ENCODE measurements at regions not wholly inside any gene's neighbourhood (a gene's known extent, or its start where the extent isn't known, plus 50 kb on each side); places are given as distances from the start of the nearest gene placed in this dataset.

- Histone ChIP-seq H3K9me3 (no peaks in the 10 kb centered on the region), H3K4me1 (no peaks in the 10 kb centered on the region), H3K27me3 (replicated peaks in 1 of 7) (no peaks in the 10 kb centered on the region), H3K36me3 (no peaks in the 10 kb centered on the region), H3K27ac (no peak overlapping the region), H3K4me3 (no peak overlapping the region)
- intact Hi-C loops (cut with DNase I; ENCODE audit: low total_unique reads), result no loop called here
- no peak for DNase-seq
- no peak for TF ChIP-seq POLR2A (IDR thresholded peaks at IDR 0.05)
- TF ChIP-seq CTCF (IDR thresholded peaks at IDR 0.05 in 8 of 11, conservative IDR thresholded peaks at IDR 0.05 in 3 of 11), result no peak
- no peak for TF ChIP-seq POLR2AphosphoS5 (IDR thresholded peaks at IDR 0.05)
- WGBS, 5 donors, result 19 to 31% (median 23%) methylated on average over 1 of the region's 1 CpG
Measured at GRCh38 chr4:156553659-156554058, 417.9 kb downstream of the PDGFC start.

DNA sequence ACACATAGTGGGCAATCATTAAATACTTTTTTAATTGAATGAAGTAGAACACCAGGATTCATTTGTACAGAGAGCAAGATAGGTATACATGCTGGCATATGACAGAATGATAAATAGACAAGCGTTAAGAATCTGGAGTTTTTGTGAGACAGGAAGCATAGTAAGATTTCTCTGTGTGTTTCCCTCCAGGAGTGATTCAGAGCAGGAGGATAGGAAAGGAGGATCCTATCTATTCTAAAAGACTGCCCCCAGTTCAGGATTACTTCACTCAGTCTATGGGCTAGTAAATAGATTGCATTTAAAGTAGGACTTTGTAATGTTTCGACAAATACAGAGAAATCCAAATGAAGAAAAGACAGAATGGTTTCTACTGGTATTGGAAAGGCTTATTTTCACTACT, 423.7 kb downstream of the PDGFC start:
- DNase-seq, result no peak
- H3K4me1 ChIP-seq, result no peaks in the 10 kb centered on the region
- H3K9me3 ChIP-seq, result no peaks in the 10 kb centered on the region
- H3K27ac ChIP-seq, result no peak overlapping the region
- H3K36me3 ChIP-seq, result no peaks in the 10 kb centered on the region
- no peaks in the 10 kb centered on the region for H3K27me3 ChIP-seq (replicated peaks in 1 of 7)
- H3K4me3 ChIP-seq, result no peak overlapping the region
- intact Hi-C loops (cut with DNase I; ENCODE audit: low total_unique reads), result no loop called here
- TF ChIP-seq POLR2A (IDR thresholded peaks at IDR 0.05) (no peak), POLR2AphosphoS5 (IDR thresholded peaks at IDR 0.05) (no peak), CTCF (IDR thresholded peaks at IDR 0.05 in 8 of 11, conservative IDR thresholded peaks at IDR 0.05 in 3 of 11) (no peak)
- 50 to 78% (median 69%) methylated on average over 2 of the region's 2 CpGs for WGBS, 5 donors

DNA sequence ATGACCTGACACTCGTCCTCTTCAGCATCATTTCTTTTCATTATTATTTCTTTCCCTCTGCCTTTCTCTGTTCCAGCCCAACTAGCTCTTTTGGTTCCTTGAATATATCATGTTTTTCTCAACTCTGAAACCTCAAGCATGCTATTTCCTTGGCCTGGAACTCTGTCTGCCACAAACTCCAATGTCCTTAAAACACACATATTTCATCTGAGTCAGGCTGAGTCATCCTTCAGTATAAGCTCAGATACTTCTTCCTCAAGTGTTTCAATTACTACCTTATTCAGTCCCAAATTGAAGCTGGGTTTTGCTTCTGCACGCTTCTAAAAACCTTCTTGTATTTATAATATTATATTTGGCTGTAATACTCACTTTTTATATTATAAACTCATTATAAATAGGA, 424.2 kb downstream of the PDGFC start:
- intact Hi-C loops (cut with DNase I; ENCODE audit: low total_unique reads), result no loop called here
- no peak for TF ChIP-seq POLR2A (IDR thresholded peaks at IDR 0.05)
- TF ChIP-seq CTCF (IDR thresholded peaks at IDR 0.05 in 8 of 11, conservative IDR thresholded peaks at IDR 0.05 in 3 of 11), result no peak
- TF ChIP-seq POLR2AphosphoS5 (IDR thresholded peaks at IDR 0.05), result no peak
- no peak for DNase-seq
- Histone ChIP-seq H3K27ac (no peak overlapping the region), H3K9me3 (no peaks in the 10 kb centered on the region), H3K4me1 (no peaks in the 10 kb centered on the region), H3K27me3 (replicated peaks in 1 of 7) (no peaks in the 10 kb centered on the region), H3K36me3 (no peaks in the 10 kb centered on the region), H3K4me3 (no peak overlapping the region)
- 45 to 63% (median 54%) methylated on average over 2 of the region's 2 CpGs for WGBS, 5 donors

DNA sequence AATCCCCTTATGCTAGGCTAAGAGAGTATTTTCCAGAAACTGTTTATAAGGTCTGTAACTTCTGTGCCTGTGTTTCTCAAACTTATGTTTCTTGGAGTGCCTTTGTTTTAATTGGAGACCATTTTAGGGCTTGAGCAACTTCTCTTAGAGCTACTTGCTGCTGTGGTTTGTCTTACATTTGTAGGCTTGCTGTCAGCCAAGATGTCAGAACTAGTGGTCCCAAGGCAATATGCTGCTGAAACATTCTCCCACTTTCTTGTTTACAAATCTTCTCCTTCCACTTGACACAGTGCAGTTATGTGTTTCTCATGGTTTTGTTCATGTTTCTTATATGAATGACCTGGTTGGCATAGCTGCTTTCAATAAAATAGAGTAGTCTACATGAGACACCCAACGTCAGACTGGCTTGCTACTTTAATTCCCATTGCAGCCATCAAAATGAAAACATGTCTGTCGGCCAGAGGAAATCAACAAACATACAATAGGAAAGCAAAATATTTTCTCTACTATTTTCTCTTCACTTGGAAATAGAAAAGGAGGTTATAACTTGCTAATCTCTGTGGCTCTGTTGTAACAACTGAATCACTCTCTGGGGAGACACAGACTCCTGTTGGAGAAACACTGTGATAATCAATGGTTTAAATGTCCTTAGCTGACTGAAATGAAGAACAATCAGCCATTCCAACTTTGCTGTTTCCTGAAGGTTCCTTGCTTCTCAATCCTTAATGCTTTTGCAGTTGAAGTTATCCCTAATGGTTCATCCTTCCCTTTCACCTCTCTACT, 426.4 kb downstream of the PDGFC start:
- H3K36me3 ChIP-seq, result no peaks in the 10 kb centered on the region
- H3K27me3 ChIP-seq (replicated peaks in 1 of 7), result no peaks in the 10 kb centered on the region
- intact Hi-C loops (cut with DNase I; ENCODE audit: low total_unique reads), result no loop called here
- H3K9me3 ChIP-seq, result no peaks in the 10 kb centered on the region
- WGBS, 5 donors, result 61 to 80% (median 78%) methylated on average over 2 of the region's 2 CpGs
- H3K4me3 ChIP-seq, result no peak overlapping the region
- no peaks in the 10 kb centered on the region for H3K4me1 ChIP-seq
- TF ChIP-seq CTCF (IDR thresholded peaks at IDR 0.05 in 8 of 11, conservative IDR thresholded peaks at IDR 0.05 in 3 of 11) (no peak), POLR2A (IDR thresholded peaks at IDR 0.05) (no peak), POLR2AphosphoS5 (IDR thresholded peaks at IDR 0.05) (no peak)
- DNase-seq, result no peak
- H3K27ac ChIP-seq, result no peak overlapping the region

Data from spleen (tissue), 11 donors.